ENCODE measurements at regions not wholly inside any gene's neighbourhood (a gene's known extent, or its start where the extent isn't known, plus 50 kb on each side); places are given as distances from the start of the nearest gene placed in this dataset.

GRCh38 chr13:61766667-61767058 lies 351.0 kb upstream of the PCDH20 start:
- Histone ChIP-seq H3K4me1 (no peaks in the 10 kb centered on the region), H3K4me3 (no peak overlapping the region), H3K36me3 (replicated peaks in 1 of 2; ENCODE audit: insufficient read depth in 1 of 2, low read depth in 2 of 2) (no peaks in the 10 kb centered on the region), H3K27ac (no peak overlapping the region), H3K27me3 (no peaks in the 10 kb centered on the region), H3K9me3 (no peaks in the 10 kb centered on the region)
- no peak for TF ChIP-seq POLR2A (IDR thresholded peaks at IDR 0.05)
- no peak for TF ChIP-seq CTCF (IDR thresholded peaks at IDR 0.05)
- no peak for ATAC-seq
- no peak for DNase-seq
- intact Hi-C loops (cut with DNase I) = no loop called here
- 68% methylated on average over 11 of the region's 11 CpGs for WGBS, 2 donors

GRCh38 chr13:61765940-61766666 lies 350.5 kb upstream of the PCDH20 start:
- WGBS, 2 donors = 71 to 79% methylated on average over 13 to 14 of the region's 14 CpGs
- H3K27me3 ChIP-seq = no peaks in the 10 kb centered on the region
- intact Hi-C loops (cut with DNase I) = no loop called here
- ATAC-seq (no peak), DNase-seq (no peak)
- H3K36me3 ChIP-seq (replicated peaks in 1 of 2; ENCODE audit: insufficient read depth in 1 of 2, low read depth in 2 of 2) = no peaks in the 10 kb centered on the region
- H3K27ac ChIP-seq = no peak overlapping the region
- H3K4me3 ChIP-seq = no peak overlapping the region
- TF ChIP-seq POLR2A (IDR thresholded peaks at IDR 0.05) (no peak), CTCF (IDR thresholded peaks at IDR 0.05) (no peak)
- no peaks in the 10 kb centered on the region for H3K9me3 ChIP-seq
- H3K4me1 ChIP-seq = no peaks in the 10 kb centered on the region

DNA sequence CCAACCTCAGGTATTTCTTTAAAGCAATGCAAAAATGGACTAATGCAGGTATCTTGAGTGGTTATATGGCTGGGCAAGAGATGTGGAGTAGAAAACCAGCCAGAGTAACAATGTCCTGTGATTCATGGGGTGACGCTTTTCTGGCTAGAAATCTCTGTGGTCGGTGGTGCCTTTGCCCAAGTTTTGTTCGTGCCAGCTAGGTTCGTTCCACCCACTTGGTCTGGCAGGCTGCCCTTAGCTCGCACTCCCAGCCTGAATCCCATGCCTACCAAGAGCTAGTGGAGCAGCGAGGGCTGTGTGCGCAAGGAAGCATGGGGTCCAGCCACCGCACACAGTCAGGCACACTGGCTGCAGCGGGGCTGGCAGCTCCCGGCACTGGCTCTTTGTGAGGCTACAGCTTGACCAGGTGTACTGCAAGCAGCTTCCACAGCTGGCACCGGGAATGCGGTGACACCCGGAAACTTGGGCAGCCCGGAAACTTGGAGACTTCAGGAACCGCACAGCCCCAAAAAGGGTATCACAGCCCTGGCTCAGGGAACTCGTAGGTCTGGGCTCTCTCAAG lies 349.6 kb upstream of the PCDH20 start:
- TF ChIP-seq CTCF (IDR thresholded peaks at IDR 0.05) (no peak), POLR2A (IDR thresholded peaks at IDR 0.05) (no peak)
- Histone ChIP-seq H3K4me3 (no peak overlapping the region), H3K9me3 (no peaks in the 10 kb centered on the region), H3K27me3 (no peaks in the 10 kb centered on the region), H3K36me3 (replicated peaks in 1 of 2; ENCODE audit: insufficient read depth in 1 of 2, low read depth in 2 of 2) (no peaks in the 10 kb centered on the region), H3K27ac (no peak overlapping the region), H3K4me1 (no peaks in the 10 kb centered on the region)
- ATAC-seq (no peak), DNase-seq (no peak)
- WGBS, 2 donors = 84 to 85% methylated on average over 14 to 16 of the region's 16 CpGs
- intact Hi-C loops (cut with DNase I) = no loop called here

- TF ChIP-seq POLR2A (IDR thresholded peaks at IDR 0.05) = no peak
These were observed 346.0 kb upstream of the PCDH20 start for GRCh38 chr13:61761690-61762089.

GRCh38 chr13:61760102-61760501 lies 344.5 kb upstream of the PCDH20 start:
- no peak for DNase-seq
- WGBS, 2 donors = 83 to 88% methylated on average over 3 of the region's 3 CpGs
- H3K9me3 ChIP-seq = no peaks in the 10 kb centered on the region
- H3K4me3 ChIP-seq = no peak overlapping the region
- H3K36me3 ChIP-seq (replicated peaks in 1 of 2; ENCODE audit: insufficient read depth in 1 of 2, low read depth in 2 of 2) = no peaks in the 10 kb centered on the region
- H3K27me3 ChIP-seq = no peaks in the 10 kb centered on the region
- no peak for ATAC-seq
- no peak overlapping the region for H3K27ac ChIP-seq
- intact Hi-C loops (cut with DNase I) = no loop called here
- TF ChIP-seq POLR2A (IDR thresholded peaks at IDR 0.05) (no peak), CTCF (IDR thresholded peaks at IDR 0.05) (no peak)
- H3K4me1 ChIP-seq = no peaks in the 10 kb centered on the region

More at GRCh38 chr13:61761690-61762089, 346.0 kb upstream of the PCDH20 start:
- Histone ChIP-seq H3K27ac (no peak overlapping the region), H3K36me3 (replicated peaks in 1 of 2; ENCODE audit: insufficient read depth in 1 of 2, low read depth in 2 of 2) (no peaks in the 10 kb centered on the region), H3K9me3 (no peaks in the 10 kb centered on the region), H3K27me3 (no peaks in the 10 kb centered on the region), H3K4me1 (no peaks in the 10 kb centered on the region), H3K4me3 (no peak overlapping the region)
- no peak for DNase-seq
- intact Hi-C loops (cut with DNase I) = no loop called here
- WGBS, 2 donors = 69 to 76% methylated on average over 1 of the region's 1 CpG
- no peak for ATAC-seq
